ENCODE measurements at regions not wholly inside any gene's neighbourhood (a gene's known extent, or its start where the extent isn't known, plus 50 kb on each side); places are given as distances from the start of the nearest gene placed in this dataset.

DNA sequence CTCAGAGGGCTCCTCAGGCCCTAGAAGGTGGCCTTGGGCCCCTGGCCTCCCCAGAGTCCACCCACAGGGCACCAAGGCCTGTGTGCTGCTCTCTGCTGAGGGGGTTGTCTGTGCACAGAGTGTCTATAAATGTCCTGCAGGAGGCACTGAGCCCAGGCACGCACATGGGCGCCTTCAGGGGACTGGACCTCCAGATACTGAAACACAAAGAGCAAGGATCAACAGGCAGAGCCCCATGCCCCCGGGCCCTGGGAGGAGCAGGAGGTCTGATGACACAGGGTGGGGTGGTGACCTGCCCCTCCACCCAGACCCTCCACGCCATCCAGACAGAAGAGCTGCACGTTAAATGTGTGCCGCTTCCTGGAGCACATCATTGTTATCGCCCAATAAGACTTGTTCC, 64.6 kb upstream of the SIMC1 start:
- H3K9me3 ChIP-seq (ENCODE audit: control insufficient read depth, insufficient read depth, low read length), result no peaks in the 10 kb centered on the region
- H3K27me3 ChIP-seq (ENCODE audit: control insufficient read depth, insufficient read depth, low read length), result peaks cover 10% of the 10 kb centered on the region
- DNase-seq (ENCODE audit: low read depth, low spot score), result no peak
- H3K4me3 ChIP-seq (ENCODE audit: low read depth, low read length), result no peak overlapping the region
- TF ChIP-seq, protein P1, sequence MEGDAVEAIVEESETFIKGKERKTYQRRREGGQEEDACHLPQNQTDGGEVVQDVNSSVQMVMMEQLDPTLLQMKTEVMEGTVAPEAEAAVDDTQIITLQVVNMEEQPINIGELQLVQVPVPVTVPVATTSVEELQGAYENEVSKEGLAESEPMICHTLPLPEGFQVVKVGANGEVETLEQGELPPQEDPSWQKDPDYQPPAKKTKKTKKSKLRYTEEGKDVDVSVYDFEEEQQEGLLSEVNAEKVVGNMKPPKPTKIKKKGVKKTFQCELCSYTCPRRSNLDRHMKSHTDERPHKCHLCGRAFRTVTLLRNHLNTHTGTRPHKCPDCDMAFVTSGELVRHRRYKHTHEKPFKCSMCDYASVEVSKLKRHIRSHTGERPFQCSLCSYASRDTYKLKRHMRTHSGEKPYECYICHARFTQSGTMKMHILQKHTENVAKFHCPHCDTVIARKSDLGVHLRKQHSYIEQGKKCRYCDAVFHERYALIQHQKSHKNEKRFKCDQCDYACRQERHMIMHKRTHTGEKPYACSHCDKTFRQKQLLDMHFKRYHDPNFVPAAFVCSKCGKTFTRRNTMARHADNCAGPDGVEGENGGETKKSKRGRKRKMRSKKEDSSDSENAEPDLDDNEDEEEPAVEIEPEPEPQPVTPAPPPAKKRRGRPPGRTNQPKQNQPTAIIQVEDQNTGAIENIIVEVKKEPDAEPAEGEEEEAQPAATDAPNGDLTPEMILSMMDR (IDR thresholded peaks at IDR 0.05; ENCODE audit: low read depth, low read length), result no peak
- H3K27ac ChIP-seq (ENCODE audit: low read depth, low read length), result no peak overlapping the region
- ChIA-PET CTCF (no interaction called here), POLR2A (no interaction called here)

DNA sequence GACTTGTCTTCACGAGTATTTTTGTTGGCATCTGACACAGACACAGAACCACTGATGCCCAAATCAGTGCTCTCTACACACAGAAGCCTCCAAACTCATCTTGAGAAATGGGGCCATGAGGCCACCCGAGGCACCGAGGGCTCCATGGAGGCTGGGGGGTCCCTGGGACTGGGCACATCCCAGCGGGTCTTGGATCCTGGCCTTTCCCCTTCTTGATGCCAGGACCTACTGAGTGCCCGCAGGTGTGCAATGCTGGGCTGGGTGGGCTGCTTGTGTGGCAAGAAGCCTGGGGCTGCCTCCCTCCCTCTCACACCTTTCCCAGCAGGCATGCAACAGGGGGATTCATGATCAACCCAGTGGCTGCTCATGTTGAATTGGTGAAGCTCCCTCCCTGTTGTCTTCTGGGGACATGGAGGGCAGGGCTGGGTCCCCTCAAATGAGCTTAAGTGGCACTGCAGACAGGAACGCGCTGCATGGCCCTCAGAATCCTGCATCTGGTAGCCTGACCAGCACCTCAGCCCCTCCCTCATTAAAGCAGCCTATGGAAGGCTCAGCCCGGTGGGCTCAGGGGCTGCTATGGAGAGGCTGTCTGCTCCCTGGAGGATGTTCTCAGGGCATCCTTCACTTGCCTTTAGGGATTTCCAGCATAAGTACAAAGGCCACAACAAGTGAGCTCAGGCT, 63.7 kb upstream of the SIMC1 start:
- DNase-seq (ENCODE audit: low read depth, low spot score), result no peak
- Histone ChIP-seq H3K9me3 (ENCODE audit: control insufficient read depth, insufficient read depth, low read length) (no peaks in the 10 kb centered on the region), H3K27me3 (ENCODE audit: control insufficient read depth, insufficient read depth, low read length) (peaks cover 10% of the 10 kb centered on the region), H3K4me3 (ENCODE audit: low read depth, low read length) (no peak overlapping the region), H3K27ac (ENCODE audit: low read depth, low read length) (no peak overlapping the region)
- ChIA-PET CTCF (no interaction called here), POLR2A (no interaction called here)
- TF ChIP-seq, protein P1 (IDR thresholded peaks at IDR 0.05; ENCODE audit: low read depth, low read length), result no peak

DNA sequence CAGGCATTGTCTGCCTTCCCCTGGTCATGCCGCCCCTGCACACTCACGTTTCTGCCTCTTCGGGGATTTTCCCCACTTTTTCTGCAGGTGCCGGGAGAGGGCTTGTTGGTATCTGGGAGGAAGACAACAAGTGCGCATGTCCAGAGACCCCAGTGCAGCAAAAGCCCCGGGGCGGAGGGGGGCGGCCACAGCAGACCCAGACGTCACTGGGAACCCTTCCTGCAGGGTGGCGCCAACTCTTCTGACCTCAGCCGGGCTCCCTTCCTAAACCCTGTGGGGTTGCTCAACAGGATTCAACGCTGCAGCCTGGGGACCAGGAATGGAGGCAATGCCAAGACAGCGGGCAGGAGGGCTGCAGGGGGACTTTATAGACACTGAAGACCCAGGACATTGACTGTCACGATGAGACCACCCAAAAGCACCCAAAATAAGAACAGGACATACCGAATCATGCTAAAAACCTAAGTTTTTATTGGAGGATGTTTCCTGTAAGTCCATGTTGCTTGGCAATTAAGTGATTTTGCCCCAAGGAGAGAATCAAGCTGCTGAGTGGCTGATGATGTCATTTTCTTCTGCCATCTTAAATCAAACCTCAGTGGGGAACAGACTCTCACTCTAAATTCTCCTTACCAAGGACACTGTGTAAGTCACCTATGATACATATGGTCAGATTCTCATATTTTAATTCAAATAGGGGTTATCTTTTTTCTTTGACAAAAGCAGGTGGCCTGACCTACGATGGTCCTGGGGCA, 62.9 kb upstream of the SIMC1 start:
- ChIA-PET CTCF (no interaction called here), POLR2A (no interaction called here)
- H3K27me3 ChIP-seq (ENCODE audit: control insufficient read depth, insufficient read depth, low read length), result peaks cover 8% of the 10 kb centered on the region
- TF ChIP-seq, protein P1 (IDR thresholded peaks at IDR 0.05; ENCODE audit: low read depth, low read length), result no peak
- no peak overlapping the region for H3K27ac ChIP-seq (ENCODE audit: low read depth, low read length)
- H3K4me3 ChIP-seq (ENCODE audit: low read depth, low read length), result no peak overlapping the region
- DNase-seq (ENCODE audit: low read depth, low spot score), result no peak
- H3K9me3 ChIP-seq (ENCODE audit: control insufficient read depth, insufficient read depth, low read length), result no peaks in the 10 kb centered on the region

DNA sequence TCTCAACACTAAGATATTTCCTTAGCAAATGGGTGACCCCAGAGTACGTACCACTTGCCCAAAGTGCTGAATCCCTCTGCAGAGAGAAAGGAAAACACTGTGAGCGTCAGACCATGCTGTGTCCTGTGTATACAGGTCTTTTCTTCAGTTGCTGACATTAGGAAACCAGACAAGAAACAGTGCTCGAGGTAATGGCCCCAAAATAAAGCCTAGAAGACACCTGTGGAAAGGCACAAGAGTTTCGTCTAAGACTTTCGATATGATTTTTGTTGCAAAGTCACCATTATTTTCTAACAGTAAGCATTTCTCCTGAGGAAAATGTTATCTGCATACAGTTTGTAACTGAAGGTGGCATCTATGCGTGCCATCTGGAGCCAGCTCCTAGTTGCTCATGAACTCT, 62.0 kb upstream of the SIMC1 start:
- H3K4me3 ChIP-seq (ENCODE audit: low read depth, low read length), result no peak overlapping the region
- no peak for DNase-seq (ENCODE audit: low read depth, low spot score)
- H3K27me3 ChIP-seq (ENCODE audit: control insufficient read depth, insufficient read depth, low read length), result peaks cover 8% of the 10 kb centered on the region
- POLR2A ChIA-PET, result no interaction called here
- H3K9me3 ChIP-seq (ENCODE audit: control insufficient read depth, insufficient read depth, low read length), result no peaks in the 10 kb centered on the region
- TF ChIP-seq, protein P1 (IDR thresholded peaks at IDR 0.05; ENCODE audit: low read depth, low read length), result no peak
- CTCF ChIA-PET, result no interaction called here
- H3K27ac ChIP-seq (ENCODE audit: low read depth, low read length), result no peak overlapping the region

DNA sequence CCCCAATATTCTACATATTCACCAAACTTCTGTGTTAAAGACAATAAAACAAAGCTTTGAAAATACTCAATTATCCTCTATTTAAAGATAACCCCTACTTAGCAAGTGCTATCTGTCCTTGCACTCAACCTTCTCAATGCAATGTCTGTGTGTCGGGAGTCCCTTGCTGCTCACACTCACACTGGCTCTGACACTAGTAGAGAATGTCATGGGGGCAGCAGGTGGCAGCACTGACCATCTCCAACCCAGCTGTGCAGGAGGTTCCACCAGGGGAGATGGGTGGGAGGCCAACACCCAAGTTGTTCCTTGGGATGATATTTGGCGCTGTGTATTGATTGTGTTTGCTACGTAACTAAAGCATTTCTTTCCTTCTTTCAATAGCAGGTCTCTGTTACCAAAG, 59.4 kb upstream of the SIMC1 start:
- H3K27me3 ChIP-seq (ENCODE audit: control insufficient read depth, insufficient read depth, low read length), result peaks cover 8% of the 10 kb centered on the region
- ChIA-PET POLR2A (no interaction called here), CTCF (no interaction called here)
- no peak overlapping the region for H3K27ac ChIP-seq (ENCODE audit: low read depth, low read length)
- no peak overlapping the region for H3K4me3 ChIP-seq (ENCODE audit: low read depth, low read length)
- no peaks in the 10 kb centered on the region for H3K9me3 ChIP-seq (ENCODE audit: control insufficient read depth, insufficient read depth, low read length)
- TF ChIP-seq, protein P1 (IDR thresholded peaks at IDR 0.05; ENCODE audit: low read depth, low read length), result no peak
- no peak for DNase-seq (ENCODE audit: low read depth, low spot score)
